Ishikawa (cell line): ENCODE measurements at regions not wholly inside any gene's neighbourhood (a gene's known extent, or its start where the extent isn't known, plus 50 kb on each side); places are given as distances from the start of the nearest gene placed in this dataset.

Experiments
- CEBPB ChIP-seq: IDR thresholded peaks from 2 replicates; pipeline ENCODE4 v1.6.1; 2012
- CREB1 ChIP-seq: IDR thresholded peaks from 2 replicates; pipeline ENCODE4 v1.6.1; 2012; ENCODE audit warnings: low read depth
- EGR1 ChIP-seq: IDR thresholded peaks from 2 replicates; pipeline ENCODE4 v1.6.1; 2012
- EP300 ChIP-seq: IDR thresholded peaks from 2 replicates; pipeline ENCODE4 v1.6.1; 2012; ENCODE audit warnings: borderline replicate concordance
- FOXM1 ChIP-seq: IDR thresholded peaks from 2 replicates; pipeline ENCODE4 v1.6.1; 2012; ENCODE audit warnings: low read depth, borderline replicate concordance
- NFIC ChIP-seq: IDR thresholded peaks from 2 replicates; pipeline ENCODE4 v1.6.1; 2012
- RAD21 ChIP-seq: IDR thresholded peaks from 2 replicates; pipeline ENCODE4 v1.6.1; 2012; ENCODE audit warnings: low read depth
- TAF1 ChIP-seq: IDR thresholded peaks from 2 replicates; pipeline ENCODE4 v1.6.1; 2012; ENCODE audit warnings: low read depth, mild to moderate bottlenecking
- TF ChIP-seq, protein P1 (sequence below): IDR thresholded peaks from 2 replicates; pipeline ENCODE4 v1.6.1; 2012
- TF ChIP-seq, protein P2 (sequence below): IDR thresholded peaks from 2 replicates; pipeline ENCODE4 v1.6.1; 2012
- TF ChIP-seq, protein P3 (sequence below): IDR thresholded peaks from 2 replicates; pipeline ENCODE4 v1.6.1; 2012; ENCODE audit warnings: low read depth, mild to moderate bottlenecking

DNA sequence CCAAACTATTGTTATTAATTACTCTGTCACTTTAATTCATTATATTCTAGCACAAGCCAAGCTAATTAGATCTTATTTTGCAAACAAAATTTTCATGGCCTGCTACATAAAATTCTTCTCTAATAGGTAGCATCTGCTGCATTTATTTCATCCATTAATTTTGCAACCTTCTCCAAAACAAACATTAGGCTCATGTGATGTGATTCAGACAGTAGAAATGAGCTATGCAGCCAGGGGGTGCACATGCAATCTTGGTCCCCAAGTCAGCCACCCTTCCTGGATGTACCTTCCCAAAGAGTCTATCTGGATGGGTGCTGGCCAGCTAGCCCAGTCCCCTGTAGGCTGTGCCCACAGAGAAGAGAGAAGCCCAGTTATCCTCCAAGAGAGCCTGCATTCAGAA, 242.1 kb upstream of the OSR1 start:
- TF ChIP-seq RAD21, result no peak
- TF ChIP-seq FOXM1, result no peak
- TF ChIP-seq TAF1, result no peak
- TF ChIP-seq NFIC, result no peak
- TF ChIP-seq CEBPB, result no peak
- TF ChIP-seq, protein P1, sequence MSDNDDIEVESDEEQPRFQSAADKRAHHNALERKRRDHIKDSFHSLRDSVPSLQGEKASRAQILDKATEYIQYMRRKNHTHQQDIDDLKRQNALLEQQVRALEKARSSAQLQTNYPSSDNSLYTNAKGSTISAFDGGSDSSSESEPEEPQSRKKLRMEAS, result no peak
- no peak for TF ChIP-seq EP300
- no peak for TF ChIP-seq CREB1
- no peak for TF ChIP-seq EGR1
- TF ChIP-seq, protein P2, sequence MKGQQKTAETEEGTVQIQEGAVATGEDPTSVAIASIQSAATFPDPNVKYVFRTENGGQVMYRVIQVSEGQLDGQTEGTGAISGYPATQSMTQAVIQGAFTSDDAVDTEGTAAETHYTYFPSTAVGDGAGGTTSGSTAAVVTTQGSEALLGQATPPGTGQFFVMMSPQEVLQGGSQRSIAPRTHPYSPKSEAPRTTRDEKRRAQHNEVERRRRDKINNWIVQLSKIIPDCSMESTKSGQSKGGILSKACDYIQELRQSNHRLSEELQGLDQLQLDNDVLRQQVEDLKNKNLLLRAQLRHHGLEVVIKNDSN, result no peak
- TF ChIP-seq, protein P3, sequence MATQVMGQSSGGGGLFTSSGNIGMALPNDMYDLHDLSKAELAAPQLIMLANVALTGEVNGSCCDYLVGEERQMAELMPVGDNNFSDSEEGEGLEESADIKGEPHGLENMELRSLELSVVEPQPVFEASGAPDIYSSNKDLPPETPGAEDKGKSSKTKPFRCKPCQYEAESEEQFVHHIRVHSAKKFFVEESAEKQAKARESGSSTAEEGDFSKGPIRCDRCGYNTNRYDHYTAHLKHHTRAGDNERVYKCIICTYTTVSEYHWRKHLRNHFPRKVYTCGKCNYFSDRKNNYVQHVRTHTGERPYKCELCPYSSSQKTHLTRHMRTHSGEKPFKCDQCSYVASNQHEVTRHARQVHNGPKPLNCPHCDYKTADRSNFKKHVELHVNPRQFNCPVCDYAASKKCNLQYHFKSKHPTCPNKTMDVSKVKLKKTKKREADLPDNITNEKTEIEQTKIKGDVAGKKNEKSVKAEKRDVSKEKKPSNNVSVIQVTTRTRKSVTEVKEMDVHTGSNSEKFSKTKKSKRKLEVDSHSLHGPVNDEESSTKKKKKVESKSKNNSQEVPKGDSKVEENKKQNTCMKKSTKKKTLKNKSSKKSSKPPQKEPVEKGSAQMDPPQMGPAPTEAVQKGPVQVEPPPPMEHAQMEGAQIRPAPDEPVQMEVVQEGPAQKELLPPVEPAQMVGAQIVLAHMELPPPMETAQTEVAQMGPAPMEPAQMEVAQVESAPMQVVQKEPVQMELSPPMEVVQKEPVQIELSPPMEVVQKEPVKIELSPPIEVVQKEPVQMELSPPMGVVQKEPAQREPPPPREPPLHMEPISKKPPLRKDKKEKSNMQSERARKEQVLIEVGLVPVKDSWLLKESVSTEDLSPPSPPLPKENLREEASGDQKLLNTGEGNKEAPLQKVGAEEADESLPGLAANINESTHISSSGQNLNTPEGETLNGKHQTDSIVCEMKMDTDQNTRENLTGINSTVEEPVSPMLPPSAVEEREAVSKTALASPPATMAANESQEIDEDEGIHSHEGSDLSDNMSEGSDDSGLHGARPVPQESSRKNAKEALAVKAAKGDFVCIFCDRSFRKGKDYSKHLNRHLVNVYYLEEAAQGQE, result no peak
